Kidney epithelial cell (primary cell): ENCODE measurements at regions not wholly inside any gene's neighbourhood (a gene's known extent, or its start where the extent isn't known, plus 50 kb on each side); places are given as distances from the start of the nearest gene placed in this dataset.

Source experiments
- DNase-seq: peaks from one replicate; pipeline ENCODE4 v3.0.0-alpha.2; 2010; ENCODE audit warnings: low read depth
- H3K27me3 ChIP-seq: 2 replicates; pipeline ENCODE4 v1.6.0; 2011; ENCODE audit warnings: low read length; ENCODE audit not compliant: control insufficient read depth, insufficient read depth
- H3K36me3 ChIP-seq: 2 replicates; pipeline ENCODE4 v1.5.1; 2011; ENCODE audit warnings: low read length; ENCODE audit not compliant: control insufficient read depth, insufficient read depth
- H3K4me3 ChIP-seq: 2 replicates; pipeline ENCODE4 v1.5.1; 2011; ENCODE audit warnings: low read depth, mild to moderate bottlenecking, control low read depth, low read length
- TF ChIP-seq, protein P1 (sequence below): IDR thresholded peaks from 2 replicates; pipeline ENCODE4 v1.5.1; 2011; ENCODE audit warnings: mild to moderate bottlenecking, moderate library complexity, low read length, control low read depth, inconsistent platforms; ENCODE audit not compliant: insufficient read depth, poor library complexity, severe bottlenecking

DNA sequence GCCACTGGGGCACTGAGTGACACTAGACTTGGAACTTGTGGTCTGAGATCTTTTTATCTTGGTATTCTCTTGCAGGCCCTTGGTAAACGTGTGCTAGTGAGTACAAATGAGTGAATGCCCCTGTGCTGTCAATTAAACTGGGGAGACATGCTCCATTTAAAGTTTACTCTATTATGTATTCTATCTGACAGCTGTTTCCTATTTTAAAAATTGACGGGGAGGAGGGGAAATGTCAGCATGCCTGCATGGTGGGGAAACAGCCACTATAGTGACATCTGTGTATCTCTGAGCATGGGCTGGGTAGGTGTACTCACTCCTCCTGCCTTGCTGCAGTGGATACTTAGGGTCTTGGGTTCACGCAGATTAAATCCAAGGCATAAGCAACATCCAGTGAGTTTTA, 59.0 kb upstream of the IKBKE start:
- DNase-seq = no peak
- Histone ChIP-seq H3K4me3 (no peak overlapping the region), H3K36me3 (no peaks in the 10 kb centered on the region), H3K27me3 (no peaks in the 10 kb centered on the region)
- TF ChIP-seq, protein P1, sequence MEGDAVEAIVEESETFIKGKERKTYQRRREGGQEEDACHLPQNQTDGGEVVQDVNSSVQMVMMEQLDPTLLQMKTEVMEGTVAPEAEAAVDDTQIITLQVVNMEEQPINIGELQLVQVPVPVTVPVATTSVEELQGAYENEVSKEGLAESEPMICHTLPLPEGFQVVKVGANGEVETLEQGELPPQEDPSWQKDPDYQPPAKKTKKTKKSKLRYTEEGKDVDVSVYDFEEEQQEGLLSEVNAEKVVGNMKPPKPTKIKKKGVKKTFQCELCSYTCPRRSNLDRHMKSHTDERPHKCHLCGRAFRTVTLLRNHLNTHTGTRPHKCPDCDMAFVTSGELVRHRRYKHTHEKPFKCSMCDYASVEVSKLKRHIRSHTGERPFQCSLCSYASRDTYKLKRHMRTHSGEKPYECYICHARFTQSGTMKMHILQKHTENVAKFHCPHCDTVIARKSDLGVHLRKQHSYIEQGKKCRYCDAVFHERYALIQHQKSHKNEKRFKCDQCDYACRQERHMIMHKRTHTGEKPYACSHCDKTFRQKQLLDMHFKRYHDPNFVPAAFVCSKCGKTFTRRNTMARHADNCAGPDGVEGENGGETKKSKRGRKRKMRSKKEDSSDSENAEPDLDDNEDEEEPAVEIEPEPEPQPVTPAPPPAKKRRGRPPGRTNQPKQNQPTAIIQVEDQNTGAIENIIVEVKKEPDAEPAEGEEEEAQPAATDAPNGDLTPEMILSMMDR = no peak

DNA sequence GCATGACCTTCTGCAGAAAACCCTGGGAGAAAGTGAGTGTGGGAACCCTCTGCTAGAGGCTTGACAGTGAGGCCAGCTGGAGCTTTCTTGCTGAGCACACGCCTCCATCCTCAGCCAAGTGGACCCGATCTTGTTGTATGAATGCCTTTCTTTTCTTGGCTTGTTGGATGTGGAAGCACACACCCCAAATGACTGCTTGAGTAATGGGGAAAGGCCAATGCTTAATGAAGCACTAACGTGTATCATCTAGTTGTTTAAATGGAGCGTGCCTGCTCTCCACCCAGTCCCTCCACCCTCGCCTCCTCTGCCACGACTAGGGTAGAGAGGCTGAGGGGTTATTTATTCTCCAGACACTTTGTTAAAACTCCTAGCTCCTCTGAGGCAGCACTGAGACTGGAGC, 54.3 kb upstream of the IKBKE start:
- no peak for DNase-seq
- Histone ChIP-seq H3K36me3 (no peaks in the 10 kb centered on the region), H3K4me3 (no peak overlapping the region), H3K27me3 (no peaks in the 10 kb centered on the region)
- TF ChIP-seq, protein P1 = no peak

DNA sequence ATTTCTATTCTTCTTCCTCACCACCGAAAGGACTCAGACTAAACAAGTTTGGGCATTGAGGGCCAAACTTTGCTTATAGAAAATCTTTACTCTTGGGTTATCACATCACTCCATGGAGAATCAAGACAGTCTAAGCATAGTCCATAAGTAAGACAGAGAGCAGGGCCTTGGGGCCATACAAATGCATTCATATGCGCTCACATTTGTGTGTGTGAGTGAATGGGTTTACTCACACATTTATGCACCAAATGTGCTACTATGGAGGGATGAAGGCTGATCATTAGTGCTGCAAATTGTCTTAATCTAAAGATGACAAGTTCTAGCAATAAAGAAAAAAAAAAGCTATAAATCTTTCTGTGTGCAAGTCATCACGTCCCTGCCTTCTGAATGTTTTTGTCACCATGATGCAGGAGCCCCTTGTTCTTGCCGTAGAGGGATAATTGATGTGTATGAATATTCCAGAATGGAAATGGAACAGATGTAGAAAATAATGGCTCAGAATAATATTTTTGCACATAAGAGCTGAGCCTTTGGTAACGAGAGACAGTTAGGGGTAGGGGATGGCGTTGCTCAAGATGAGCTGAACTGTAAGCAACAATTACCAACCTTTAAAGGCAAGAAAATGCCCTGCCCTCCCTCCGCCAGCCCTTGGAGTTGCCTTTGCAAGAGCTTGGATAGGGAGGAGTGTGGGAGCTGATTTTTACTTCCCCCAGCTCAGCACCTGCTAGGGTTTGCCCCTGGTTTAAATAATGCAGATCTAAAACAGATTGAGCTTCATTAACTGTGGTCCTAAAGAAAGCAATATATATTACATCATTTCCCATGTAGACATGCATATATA, 52.3 kb upstream of the IKBKE start:
- H3K36me3 ChIP-seq = no peaks in the 10 kb centered on the region
- H3K27me3 ChIP-seq = no peaks in the 10 kb centered on the region
- no peak overlapping the region for H3K4me3 ChIP-seq
- TF ChIP-seq, protein P1 = no peak
- DNase-seq = no peak

DNA sequence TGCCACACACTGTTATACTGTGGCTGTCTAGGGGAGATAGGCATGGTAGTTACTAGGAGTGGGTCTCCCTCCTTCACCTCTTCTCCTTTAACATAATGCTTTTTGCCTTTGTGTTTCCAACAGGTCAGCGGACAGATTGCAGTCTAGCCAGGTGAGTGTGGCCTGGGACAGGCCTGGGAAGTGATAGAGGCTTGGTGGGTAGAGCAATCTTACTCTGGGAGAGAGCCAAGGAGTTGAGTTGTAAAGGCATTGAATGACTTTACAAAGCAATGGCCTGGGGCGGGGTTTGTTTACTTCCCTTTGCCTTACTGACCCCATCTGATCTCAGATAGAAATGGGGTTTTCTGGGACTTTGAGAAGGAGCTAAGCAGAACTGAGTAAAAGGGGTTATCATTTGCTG, 51.0 kb upstream of the IKBKE start:
- Histone ChIP-seq H3K27me3 (no peaks in the 10 kb centered on the region), H3K4me3 (no peak overlapping the region), H3K36me3 (no peaks in the 10 kb centered on the region)
- TF ChIP-seq, protein P1 = no peak
- DNase-seq = no peak

DNA sequence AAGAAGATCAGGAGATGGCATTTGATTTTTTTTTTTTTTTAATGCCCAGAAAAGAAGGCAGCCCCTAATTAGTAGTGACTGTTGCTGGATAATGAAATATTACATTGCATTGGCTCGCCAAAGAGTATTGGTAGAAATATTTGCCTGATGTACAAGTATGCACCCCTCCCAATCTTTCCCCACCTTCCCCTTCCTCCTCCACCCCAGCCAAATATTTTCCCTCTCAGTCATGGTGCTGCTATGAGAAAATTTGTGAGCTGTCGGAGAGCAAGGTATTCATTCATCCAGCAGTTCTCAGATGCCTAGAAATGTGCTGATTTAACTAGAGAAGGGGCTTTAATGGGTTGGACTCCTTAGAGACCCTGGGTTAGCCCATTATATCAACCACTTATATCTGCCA, 50.5 kb upstream of the IKBKE start:
- H3K4me3 ChIP-seq = no peak overlapping the region

More for the DNA sequence above, 50.5 kb upstream of the IKBKE start:
- no peak for DNase-seq
- H3K27me3 ChIP-seq = no peaks in the 10 kb centered on the region
- no peaks in the 10 kb centered on the region for H3K36me3 ChIP-seq
- TF ChIP-seq, protein P1 = no peak
